Astrocyte (in vitro differentiated cells and primary cell): ENCODE measurements at regions not wholly inside any gene's neighbourhood (a gene's known extent, or its start where the extent isn't known, plus 50 kb on each side); places are given as distances from the start of the nearest gene placed in this dataset.

ENCODE experiments used
- CTCF ChIP-seq: IDR thresholded peaks from 2 replicates; pipeline ENCODE4 v1.5.1; 2011; ENCODE audit warnings: low read depth, mild to moderate bottlenecking, inconsistent platforms, low read length, moderate library complexity; ENCODE audit not compliant: insufficient read depth
- EZH2 ChIP-seq: IDR thresholded peaks from 2 replicates; pipeline ENCODE4 v1.6.1; 2012; ENCODE audit warnings: mild to moderate bottlenecking, low read length, inconsistent platforms; ENCODE audit not compliant: insufficient read depth

- TF ChIP-seq CTCF (no peak), EZH2 (no peak)
Measured at GRCh38 chr2:13543550-13543949, 826.8 kb downstream of the TRIB2 start.
